ENCODE measurements at regions not wholly inside any gene's neighbourhood (a gene's known extent, or its start where the extent isn't known, plus 50 kb on each side); places are given as distances from the start of the nearest gene placed in this dataset.
A peak's percentile ranks its signal among the peaks of the same experiment; 100 is the strongest.

DNA sequence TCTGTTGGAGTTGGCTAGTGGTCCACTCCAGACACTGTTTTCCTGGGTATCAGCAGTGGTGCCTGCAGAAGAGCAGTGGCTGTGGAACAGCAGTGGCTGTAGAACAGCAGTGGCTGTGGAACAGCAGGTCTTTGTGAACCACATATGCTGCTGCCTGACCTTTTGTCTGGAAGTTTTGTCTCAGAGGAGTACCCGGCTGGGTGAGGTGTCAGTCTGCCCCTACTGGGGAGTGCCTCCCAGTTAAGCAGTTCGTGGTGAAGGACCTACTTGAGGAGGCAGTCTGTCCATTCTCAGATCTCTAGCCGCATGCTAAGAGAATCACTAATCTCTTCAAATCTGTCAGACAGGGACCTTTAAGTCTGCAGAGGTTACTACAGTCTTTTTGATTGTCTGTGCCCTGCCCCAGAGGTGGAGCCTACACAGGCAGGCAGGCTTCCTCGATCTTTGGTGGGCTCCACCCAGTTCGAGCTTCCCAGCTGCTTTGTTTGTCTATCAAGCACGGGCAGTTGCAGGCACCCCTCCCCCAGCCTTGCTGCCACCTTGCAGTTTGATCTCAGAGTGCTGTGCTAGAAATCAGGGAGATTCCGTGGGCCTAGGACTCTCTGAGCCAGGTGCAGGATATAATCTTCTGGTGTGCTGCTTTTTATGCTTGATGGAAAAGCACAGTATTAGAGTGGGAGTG is 89.1 kb upstream of the TRIM48 start:
- H3K4me3 ChIP-seq: no peak overlapping the region
- H3K27me3 ChIP-seq: no peaks in the 10 kb centered on the region
- H3K27ac ChIP-seq: no peak overlapping the region
- peak in 1 of 2 donors; percentile 40 for DNase-seq (ENCODE audit: low spot score in 2 of 2)
- no peaks in the 10 kb centered on the region for H3K36me3 ChIP-seq
- peaks cover 26% of the 10 kb centered on the region for H3K9me3 ChIP-seq
- no peaks in the 10 kb centered on the region for H3K4me1 ChIP-seq
- TF ChIP-seq POLR2AphosphoS5 (IDR thresholded peaks at IDR 0.05) (no peak), POLR2A (IDR thresholded peaks at IDR 0.05) (no peak), EP300 (IDR thresholded peaks at IDR 0.05) (no peak)
- TF ChIP-seq, protein P1, sequence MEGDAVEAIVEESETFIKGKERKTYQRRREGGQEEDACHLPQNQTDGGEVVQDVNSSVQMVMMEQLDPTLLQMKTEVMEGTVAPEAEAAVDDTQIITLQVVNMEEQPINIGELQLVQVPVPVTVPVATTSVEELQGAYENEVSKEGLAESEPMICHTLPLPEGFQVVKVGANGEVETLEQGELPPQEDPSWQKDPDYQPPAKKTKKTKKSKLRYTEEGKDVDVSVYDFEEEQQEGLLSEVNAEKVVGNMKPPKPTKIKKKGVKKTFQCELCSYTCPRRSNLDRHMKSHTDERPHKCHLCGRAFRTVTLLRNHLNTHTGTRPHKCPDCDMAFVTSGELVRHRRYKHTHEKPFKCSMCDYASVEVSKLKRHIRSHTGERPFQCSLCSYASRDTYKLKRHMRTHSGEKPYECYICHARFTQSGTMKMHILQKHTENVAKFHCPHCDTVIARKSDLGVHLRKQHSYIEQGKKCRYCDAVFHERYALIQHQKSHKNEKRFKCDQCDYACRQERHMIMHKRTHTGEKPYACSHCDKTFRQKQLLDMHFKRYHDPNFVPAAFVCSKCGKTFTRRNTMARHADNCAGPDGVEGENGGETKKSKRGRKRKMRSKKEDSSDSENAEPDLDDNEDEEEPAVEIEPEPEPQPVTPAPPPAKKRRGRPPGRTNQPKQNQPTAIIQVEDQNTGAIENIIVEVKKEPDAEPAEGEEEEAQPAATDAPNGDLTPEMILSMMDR (IDR thresholded peaks at IDR 0.05): no peak
- WGBS: 60% methylated on average over 7 of the region's 7 CpGs
